ENCODE measurements at regions not wholly inside any gene's neighbourhood (a gene's known extent, or its start where the extent isn't known, plus 50 kb on each side); places are given as distances from the start of the nearest gene placed in this dataset.
"Not testable (repeated sequence)": the region's sequence is repeated elsewhere in the genome, so short reads cannot be mapped to it uniquely, and the experiment has no call there.

DNA sequence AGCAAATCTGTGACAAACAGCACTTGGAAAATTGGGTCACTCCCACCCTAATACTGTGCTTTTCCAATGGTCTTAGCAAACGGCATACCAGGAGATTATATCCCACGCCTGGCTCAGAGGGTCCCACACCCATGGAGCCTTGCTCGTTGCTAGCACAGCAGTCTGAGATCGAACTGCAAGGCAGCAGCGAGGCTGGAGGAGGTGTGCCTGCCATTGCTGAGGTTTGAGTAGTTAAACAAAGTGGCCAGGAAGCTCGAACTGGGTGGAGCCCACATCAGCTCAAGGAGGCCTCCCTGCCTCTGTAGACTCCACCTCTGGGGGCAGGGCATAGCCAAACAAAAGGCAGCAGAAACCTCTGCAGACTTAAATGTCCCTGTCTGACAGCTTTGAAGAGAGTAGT lies 440.5 kb upstream of the ACTBL2 start:
- not testable (repeated sequence) for TF ChIP-seq POLR2A (IDR thresholded peaks at IDR 0.05; ENCODE audit: low read length); GATA1 (IDR thresholded peaks at IDR 0.05; ENCODE audit: low read depth, low read length)
